GM18511 (cell line): ENCODE measurements at regions not wholly inside any gene's neighbourhood (a gene's known extent, or its start where the extent isn't known, plus 50 kb on each side); places are given as distances from the start of the nearest gene placed in this dataset.

ENCODE experiments used
- ATAC-seq: cut with Tn5 transposase; IDR thresholded peaks from one replicate; pipeline ENCODE4 v1.9.1; 2021; ENCODE audit warnings: mild to moderate bottlenecking, moderate library complexity; ENCODE audit not compliant: unreplicated experiment

GRCh38 chr16:49128740-49129139, 152.9 kb downstream of the CBLN1 start:
- no peak for ATAC-seq

GRCh38 chr16:49127103-49127502, 154.5 kb downstream of the CBLN1 start:
- no peak for ATAC-seq

- no peak for ATAC-seq
These were observed 160.0 kb downstream of the CBLN1 start for GRCh38 chr16:49121636-49122035.

- no peak for ATAC-seq
These were observed 161.0 kb downstream of the CBLN1 start for GRCh38 chr16:49120631-49121030.

- ATAC-seq, result no peak
These were observed 164.8 kb downstream of the CBLN1 start for GRCh38 chr16:49116873-49117272.

GRCh38 chr16:49115956-49116355, 165.7 kb downstream of the CBLN1 start:
- no peak for ATAC-seq

- ATAC-seq, result no peak
These were observed 168.9 kb downstream of the CBLN1 start for GRCh38 chr16:49112754-49113153.

- no peak for ATAC-seq
These were observed 170.3 kb downstream of the CBLN1 start for GRCh38 chr16:49111351-49111750.

GRCh38 chr16:49108611-49109010, 173.0 kb downstream of the CBLN1 start:
- no peak for ATAC-seq

- no peak for ATAC-seq
These were observed 178.3 kb downstream of the CBLN1 start for GRCh38 chr16:49103298-49103697.

GRCh38 chr16:49101997-49102396, 179.6 kb downstream of the CBLN1 start:
- ATAC-seq, result no peak

- ATAC-seq, result no peak
These were observed 181.3 kb downstream of the CBLN1 start for GRCh38 chr16:49100366-49100765.

- no peak for ATAC-seq
These were observed 183.7 kb downstream of the CBLN1 start for GRCh38 chr16:49097964-49098363.

GRCh38 chr16:49096176-49096945, 185.3 kb downstream of the CBLN1 start:
- ATAC-seq, result no peak

GRCh38 chr16:49095539-49095938, 186.1 kb downstream of the CBLN1 start:
- ATAC-seq, result no peak

GRCh38 chr16:49094471-49094870, 187.2 kb downstream of the CBLN1 start:
- no peak for ATAC-seq

GRCh38 chr16:49093939-49094338, 187.7 kb downstream of the CBLN1 start:
- ATAC-seq, result no peak

GRCh38 chr16:49092704-49093103, 188.9 kb downstream of the CBLN1 start:
- ATAC-seq, result no peak

- ATAC-seq, result no peak
These were observed 192.1 kb downstream of the CBLN1 start for GRCh38 chr16:49089533-49089932.

- ATAC-seq, result no peak
These were observed 192.6 kb downstream of the CBLN1 start for GRCh38 chr16:49089039-49089438.

- no peak for ATAC-seq
These were observed 196.0 kb downstream of the CBLN1 start for GRCh38 chr16:49085686-49086085.

GRCh38 chr16:49084628-49085390, 196.8 kb downstream of the CBLN1 start:
- ATAC-seq, result no peak
